SK-N-SH treated with all-trans-retinoic acid at 6 μM for 48 hours (cell line): ENCODE measurements at regions not wholly inside any gene's neighbourhood (a gene's known extent, or its start where the extent isn't known, plus 50 kb on each side); places are given as distances from the start of the nearest gene placed in this dataset.

Experiments
- ARNTL ChIP-seq: fragments of 450-650 bp; formaldehyde crosslinking; IDR thresholded peaks from 2 replicates; pipeline ENCODE4 v1.5.0; 2020; ENCODE audit warnings: low read depth, mild to moderate bottlenecking, moderate library complexity, borderline replicate concordance
- OSR1 ChIP-seq: fragments of 250-450 bp; sonication (Bioruptor Pico); IDR thresholded peaks from 2 replicates; pipeline ENCODE4 v1.8.0; 2022; ENCODE audit warnings: moderate library complexity, mild to moderate bottlenecking, inconsistent platforms
- RARB ChIP-seq: fragments of 250-450 bp; sonication (Bioruptor Pico); IDR thresholded peaks from 2 replicates; pipeline ENCODE4 v1.8.0; 2021; ENCODE audit warnings: mild to moderate bottlenecking, moderate library complexity
- ZNF565 ChIP-seq: fragments of 450-650 bp; formaldehyde crosslinking; conservative IDR thresholded peaks from 2 replicates; pipeline ENCODE4 v1.5.0; 2020; ENCODE audit warnings: low read depth, mild to moderate bottlenecking, moderate library complexity

GRCh38 chr1:218674280-218674773, 329.2 kb downstream of the TGFB2 start:
- TF ChIP-seq ARNTL (CRISPR knock-in tag): no peak
- TF ChIP-seq OSR1 (CRISPR knock-in tag): no peak
- no peak for TF ChIP-seq ZNF565 (CRISPR knock-in tag)
- TF ChIP-seq RARB (CRISPR knock-in tag): no peak
